PC-9 (cell line): ENCODE measurements at regions not wholly inside any gene's neighbourhood (a gene's known extent, or its start where the extent isn't known, plus 50 kb on each side); places are given as distances from the start of the nearest gene placed in this dataset.

Experiments used
- BruUV-seq: library from RNA; stranded (reverse); fragments of 400-500 nt; replicated peaks from 2 replicates; lab custom pipeline; 2021; lab: Mats Ljungman, UMichigan
- CTCF ChIA-PET: fragments of 300-600 bp; sonication (Branson Sonifier 250); formaldehyde crosslinking; loops from one replicate; lab custom pipeline; 2022; ENCODE audit warnings: antibody characterized with exemption; lab: Charles Lee
- POLR2A ChIA-PET: fragments of 300-600 bp; sonication (Branson Sonifier 250); formaldehyde crosslinking; loops from one replicate; lab custom pipeline; 2022; ENCODE audit warnings: antibody characterized with exemption; ENCODE audit not compliant: unreplicated experiment; lab: Charles Lee
- DNase-seq, 2 experiments: peaks; one replicate each; pipeline versions ENCODE4 v3.0.0 to v3.0.0-alpha.2; 2015 to 2022; ENCODE audit warnings: mixed read lengths in 1 of 2
- H2AFZ ChIP-seq: fragments of 200-600 bp; sonication (generic); 2 replicates; pipeline ENCODE4 v1.8.1; 2017; ENCODE audit warnings: antibody characterized with exemption
- H3F3A ChIP-seq: fragments of 200-600 bp; sonication (generic); 2 replicates; pipeline ENCODE4 v1.8.1; 2017; ENCODE audit warnings: antibody characterized with exemption, mild to moderate bottlenecking, low read depth; ENCODE audit not compliant: insufficient read depth
- H3K27ac ChIP-seq: fragments of 200-600 bp; sonication (generic); 2 replicates; pipeline ENCODE4 v1.6.1; 2016; ENCODE audit warnings: mixed run types
- H3K27me3 ChIP-seq: fragments of 200-600 bp; sonication (generic); 2 replicates; pipeline ENCODE4 v1.6.1; 2016; ENCODE audit warnings: low read depth, mixed run types; ENCODE audit not compliant: insufficient read depth
- H3K36me3 ChIP-seq: fragments of 200-600 bp; sonication (generic); 2 replicates; pipeline ENCODE4 v1.6.1; 2016; ENCODE audit warnings: low read depth, mixed run types
- H3K4me1 ChIP-seq: fragments of 200-600 bp; sonication (generic); replicated peaks from 2 replicates; pipeline ENCODE4 v1.6.1; 2016; ENCODE audit warnings: mixed run types; ENCODE audit not compliant: insufficient read depth
- H3K4me2 ChIP-seq: fragments of 200-600 bp; sonication (generic); 2 replicates; pipeline ENCODE4 v1.6.1; 2017; ENCODE audit warnings: mixed run types
- H3K4me3 ChIP-seq: fragments of 200-600 bp; sonication (generic); 2 replicates; pipeline ENCODE4 v1.6.1; 2016; ENCODE audit warnings: mixed run types
- H3K79me2 ChIP-seq: fragments of 200-600 bp; sonication (generic); 2 replicates; pipeline ENCODE4 v1.6.1; 2017; ENCODE audit warnings: low read depth, mixed run types
- H3K9me2 ChIP-seq: fragments of 200-600 bp; sonication (generic); 2 replicates; pipeline ENCODE4 v1.8.1; 2017; ENCODE audit warnings: mild to moderate bottlenecking; ENCODE audit not compliant: insufficient read depth
- H3K9me3 ChIP-seq: fragments of 200-600 bp; sonication (generic); 2 replicates; pipeline ENCODE4 v1.8.1; 2016; ENCODE audit warnings: low read depth; ENCODE audit not compliant: insufficient read depth
- H4K20me1 ChIP-seq: fragments of 200-600 bp; sonication (generic); 2 replicates; pipeline ENCODE4 v1.8.1; 2017; ENCODE audit not compliant: insufficient read depth
- EZH2 ChIP-seq: fragments of 200-600 bp; sonication (generic); IDR thresholded peaks from 2 replicates; pipeline ENCODE4 v1.8.0; 2017; ENCODE audit warnings: antibody characterized with exemption, low read depth
- intact Hi-C: fragments of 100-400 bp; cut with micrococcal nuclease; formaldehyde crosslinking; loops from one replicate; pipeline ENCODE4 v1.10.0; 2022; ENCODE audit not compliant: unreplicated experiment
- TF ChIP-seq, protein P1 (sequence below): fragments of 200-600 bp; sonication (generic); conservative IDR thresholded peaks from 2 replicates; pipeline ENCODE4 v1.6.1; 2017; ENCODE audit warnings: mixed run types, antibody characterized with exemption, mild to moderate bottlenecking, moderate library complexity

DNA sequence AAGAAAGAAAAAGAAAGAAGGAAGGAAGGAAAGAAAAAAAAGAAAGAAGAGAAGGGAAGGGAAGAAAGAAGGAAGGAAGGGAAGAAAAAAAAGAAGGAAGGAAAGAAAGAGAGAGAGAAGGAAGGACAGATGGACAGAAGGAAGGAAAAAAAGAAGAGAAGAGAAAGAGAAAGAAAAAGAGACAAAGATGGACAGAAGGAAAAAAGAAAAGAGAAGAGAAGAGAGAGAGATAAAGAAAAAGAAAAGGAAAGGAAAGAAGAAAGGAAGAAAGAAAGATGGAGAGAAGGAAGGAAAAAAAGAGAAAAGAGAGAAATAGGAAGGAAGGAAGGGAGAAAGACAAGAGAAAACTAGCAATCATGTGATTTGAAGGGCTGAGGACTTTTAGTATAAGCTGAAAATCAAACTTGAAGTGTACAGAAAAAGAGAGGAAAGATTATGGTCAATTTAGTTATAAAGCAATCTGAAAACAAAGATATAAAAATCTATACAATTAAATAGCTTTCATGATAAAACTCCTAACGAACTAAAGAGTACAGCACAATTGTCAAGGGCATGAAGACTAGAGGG lies 115.3 kb downstream of the LTN1 start:
- no TSS peak for BruUV-seq
- no peaks in the 10 kb centered on the region for H3K27me3 ChIP-seq
- H3K9me2 ChIP-seq, result no peaks in the 10 kb centered on the region
- H3K9me3 ChIP-seq, result no peaks in the 10 kb centered on the region
- H3K4me3 ChIP-seq, result no peak overlapping the region
- TF ChIP-seq, protein P1, sequence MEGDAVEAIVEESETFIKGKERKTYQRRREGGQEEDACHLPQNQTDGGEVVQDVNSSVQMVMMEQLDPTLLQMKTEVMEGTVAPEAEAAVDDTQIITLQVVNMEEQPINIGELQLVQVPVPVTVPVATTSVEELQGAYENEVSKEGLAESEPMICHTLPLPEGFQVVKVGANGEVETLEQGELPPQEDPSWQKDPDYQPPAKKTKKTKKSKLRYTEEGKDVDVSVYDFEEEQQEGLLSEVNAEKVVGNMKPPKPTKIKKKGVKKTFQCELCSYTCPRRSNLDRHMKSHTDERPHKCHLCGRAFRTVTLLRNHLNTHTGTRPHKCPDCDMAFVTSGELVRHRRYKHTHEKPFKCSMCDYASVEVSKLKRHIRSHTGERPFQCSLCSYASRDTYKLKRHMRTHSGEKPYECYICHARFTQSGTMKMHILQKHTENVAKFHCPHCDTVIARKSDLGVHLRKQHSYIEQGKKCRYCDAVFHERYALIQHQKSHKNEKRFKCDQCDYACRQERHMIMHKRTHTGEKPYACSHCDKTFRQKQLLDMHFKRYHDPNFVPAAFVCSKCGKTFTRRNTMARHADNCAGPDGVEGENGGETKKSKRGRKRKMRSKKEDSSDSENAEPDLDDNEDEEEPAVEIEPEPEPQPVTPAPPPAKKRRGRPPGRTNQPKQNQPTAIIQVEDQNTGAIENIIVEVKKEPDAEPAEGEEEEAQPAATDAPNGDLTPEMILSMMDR, result no peak
- TF ChIP-seq EZH2, result no peak
- no peak overlapping the region for H3K4me2 ChIP-seq
- CTCF ChIA-PET, result no interaction called here
- peaks cover 5% of the 10 kb centered on the region for H3K36me3 ChIP-seq
- DNase-seq, result no peak
- no peaks in the 10 kb centered on the region for H3F3A ChIP-seq
- H4K20me1 ChIP-seq, result no peaks in the 10 kb centered on the region
- no peak overlapping the region for H2AFZ ChIP-seq
- intact Hi-C loops, result no loop called here
- POLR2A ChIA-PET, result no interaction called here
- H3K4me1 ChIP-seq, result no peaks in the 10 kb centered on the region
- H3K79me2 ChIP-seq, result no peaks in the 10 kb centered on the region
- H3K27ac ChIP-seq, result no peak overlapping the region

DNA sequence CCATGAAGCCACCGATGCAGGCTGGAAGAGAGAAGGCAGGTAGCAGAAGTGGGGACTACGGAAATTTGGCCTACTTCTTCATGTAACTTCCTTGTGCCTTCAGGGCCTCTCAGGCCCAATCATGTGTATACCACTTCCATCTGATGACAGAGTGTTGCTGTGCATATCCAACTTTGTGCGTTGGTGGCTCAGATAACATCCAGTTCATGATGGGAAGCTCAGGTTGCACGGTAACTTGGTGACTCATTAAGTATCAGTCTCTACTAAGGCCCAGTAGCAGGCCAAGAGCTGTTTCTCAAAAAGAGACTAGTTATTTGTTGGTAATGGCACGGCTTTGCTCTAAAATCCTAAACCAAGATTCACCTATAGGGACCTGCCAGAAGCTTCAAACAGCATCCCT lies 117.6 kb downstream of the LTN1 start:
- Histone ChIP-seq H3K36me3 (no peaks in the 10 kb centered on the region), H3K27ac (no peak overlapping the region), H3K9me3 (no peaks in the 10 kb centered on the region), H3K4me1 (no peaks in the 10 kb centered on the region), H2AFZ (no peak overlapping the region), H3K4me2 (no peak overlapping the region), H3K27me3 (no peaks in the 10 kb centered on the region), H4K20me1 (no peaks in the 10 kb centered on the region), H3F3A (no peaks in the 10 kb centered on the region), H3K4me3 (no peak overlapping the region), H3K79me2 (no peaks in the 10 kb centered on the region), H3K9me2 (no peaks in the 10 kb centered on the region)
- intact Hi-C loops, result no loop called here
- ChIA-PET CTCF (no interaction called here), POLR2A (no interaction called here)
- DNase-seq, result no peak
- TF ChIP-seq EZH2, result no peak
- TF ChIP-seq, protein P1, result no peak
- BruUV-seq, result no TSS peak

DNA sequence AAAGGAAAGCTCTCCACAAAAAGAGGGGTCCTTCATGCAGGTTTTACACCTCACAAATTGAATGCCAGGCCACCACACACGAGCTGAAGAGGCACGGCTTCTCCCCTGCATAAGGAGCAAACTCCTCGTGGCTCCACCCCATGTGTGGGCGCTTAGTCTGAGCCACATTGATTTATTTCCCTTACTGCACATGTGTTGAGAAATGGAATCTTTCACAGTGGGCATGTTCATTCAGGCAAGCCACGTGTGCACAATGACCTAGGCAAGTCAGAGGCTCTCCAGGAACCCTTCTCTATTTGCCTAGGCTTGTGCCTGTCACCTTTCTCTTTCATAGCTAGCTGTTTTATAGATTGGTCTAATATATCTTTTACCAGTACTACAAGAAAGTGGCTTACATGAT lies 120.5 kb downstream of the LTN1 start:
- DNase-seq, result no peak
- Histone ChIP-seq H3K79me2 (no peaks in the 10 kb centered on the region), H3K4me3 (no peak overlapping the region), H3K27me3 (no peaks in the 10 kb centered on the region), H3K4me1 (no peaks in the 10 kb centered on the region), H3K9me2 (no peaks in the 10 kb centered on the region), H3K36me3 (no peaks in the 10 kb centered on the region), H3K4me2 (no peak overlapping the region), H3F3A (no peaks in the 10 kb centered on the region), H3K9me3 (no peaks in the 10 kb centered on the region), H3K27ac (no peak overlapping the region), H2AFZ (no peak overlapping the region), H4K20me1 (no peaks in the 10 kb centered on the region)
- POLR2A ChIA-PET, result no interaction called here
- intact Hi-C loops, result no loop called here
- CTCF ChIA-PET, result no interaction called here
- BruUV-seq, result no TSS peak
- TF ChIP-seq, protein P1, result no peak
- no peak for TF ChIP-seq EZH2
